ENCODE measurements at regions not wholly inside any gene's neighbourhood (a gene's known extent, or its start where the extent isn't known, plus 50 kb on each side); places are given as distances from the start of the nearest gene placed in this dataset.

DNA sequence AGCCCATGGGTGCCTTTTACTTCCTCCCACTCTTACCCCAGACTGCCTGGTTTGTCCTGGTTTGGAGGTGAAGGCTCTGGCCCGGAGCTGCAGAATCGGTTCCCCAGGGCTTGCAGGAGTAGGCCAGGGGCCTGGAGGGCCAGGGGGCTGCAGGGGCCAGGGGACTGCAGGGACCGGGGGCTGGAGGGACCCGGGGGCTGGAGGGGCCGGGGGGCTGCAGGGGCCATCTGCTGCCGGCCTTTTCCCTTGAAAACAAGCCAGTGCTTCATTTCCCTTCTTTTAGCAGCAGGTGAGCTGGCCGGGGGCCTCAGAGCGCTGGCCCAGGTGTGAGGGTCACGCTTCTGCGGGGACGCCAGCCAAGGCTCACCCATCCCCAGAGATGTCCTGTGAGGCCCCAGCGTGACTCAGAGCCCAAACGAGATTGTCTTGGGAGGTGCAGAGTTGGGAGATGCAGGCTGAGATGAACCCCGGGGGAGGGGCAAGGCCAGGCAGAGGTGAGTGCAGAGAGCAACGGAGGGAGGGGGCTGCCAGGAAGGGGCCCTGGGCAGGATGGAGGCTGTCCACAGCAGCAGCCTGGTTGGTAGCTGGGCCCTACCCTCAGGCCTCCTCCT, 154.9 kb downstream of the KIF26A start:
- no peaks in the 10 kb centered on the region for H4K20me1 ChIP-seq (ENCODE audit: insufficient read depth, poor library complexity, severe bottlenecking)
- H3K9me2 ChIP-seq (replicated peaks; ENCODE audit: insufficient read depth) = no peaks in the 10 kb centered on the region
- H2AFZ ChIP-seq = no peak overlapping the region
- no peak for DNase-seq (ENCODE audit: low spot score)
- no peaks in the 10 kb centered on the region for H3K79me2 ChIP-seq
- H3K27ac ChIP-seq = no peak overlapping the region
- no peak for TF ChIP-seq EZH2phosphoT487 (IDR thresholded peaks at IDR 0.05; ENCODE audit: low read depth, severe bottlenecking, unreplicated experiment)
- TF ChIP-seq CTCF (IDR thresholded peaks at IDR 0.05; ENCODE audit: poor library complexity) = no peak
- no peak for TF ChIP-seq EZH2 (IDR thresholded peaks at IDR 0.05; ENCODE audit: borderline replicate concordance)
- no peaks in the 10 kb centered on the region for H3K36me3 ChIP-seq (replicated peaks; ENCODE audit: insufficient read depth, low read depth)
- H3K27me3 ChIP-seq = no peaks in the 10 kb centered on the region
- H3K9me3 ChIP-seq (ENCODE audit: low read depth) = no peaks in the 10 kb centered on the region
- no peak overlapping the region for H3K4me2 ChIP-seq
- H3K4me3 ChIP-seq = no peak overlapping the region
- WGBS (ENCODE audit: low lambda C conversion rate, missing lambda C conversion rate) = 68% methylated on average over 15 of the region's 15 CpGs
- peaks cover 8% of the 10 kb centered on the region for H3K4me1 ChIP-seq (ENCODE audit: insufficient read depth)

GRCh38 chr14:104293851-104294627, 155.7 kb downstream of the KIF26A start:
- Histone ChIP-seq H3K9me3 (ENCODE audit: low read depth) (no peaks in the 10 kb centered on the region), H3K79me2 (no peaks in the 10 kb centered on the region), H3K27me3 (no peaks in the 10 kb centered on the region), H3K27ac (no peak overlapping the region), H2AFZ (no peak overlapping the region), H3K4me3 (no peak overlapping the region), H3K4me1 (ENCODE audit: insufficient read depth) (peaks cover 8% of the 10 kb centered on the region), H3K9me2 (replicated peaks; ENCODE audit: insufficient read depth) (no peaks in the 10 kb centered on the region), H4K20me1 (ENCODE audit: insufficient read depth, poor library complexity, severe bottlenecking) (no peaks in the 10 kb centered on the region), H3K36me3 (replicated peaks; ENCODE audit: insufficient read depth, low read depth) (no peaks in the 10 kb centered on the region), H3K4me2 (no peak overlapping the region)
- TF ChIP-seq EZH2phosphoT487 (IDR thresholded peaks at IDR 0.05; ENCODE audit: low read depth, severe bottlenecking, unreplicated experiment) (no peak), CTCF (IDR thresholded peaks at IDR 0.05; ENCODE audit: poor library complexity) (peak; percentile 30)
- DNase-seq (ENCODE audit: low spot score) = no peak
- WGBS (ENCODE audit: low lambda C conversion rate, missing lambda C conversion rate) = 76% methylated on average over 18 of the region's 18 CpGs

DNA sequence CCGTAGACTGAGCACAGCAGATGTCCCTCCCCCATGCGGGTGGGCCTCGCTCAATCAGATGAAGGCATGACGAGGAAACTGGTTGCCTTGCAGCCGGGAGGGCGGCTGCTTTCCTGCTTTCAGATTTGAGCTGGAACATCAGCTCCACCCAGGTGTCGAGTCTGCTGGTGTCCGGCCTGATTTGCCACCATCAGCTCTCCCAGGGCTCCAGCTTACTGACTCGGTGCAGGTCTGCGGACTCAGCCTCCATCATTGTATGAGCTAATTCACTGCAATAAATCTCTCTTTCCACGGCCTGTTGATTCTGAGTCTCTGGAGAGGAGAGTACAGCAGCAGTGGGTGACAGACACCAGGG, 156.2 kb downstream of the KIF26A start:
- no peaks in the 10 kb centered on the region for H3K9me2 ChIP-seq (replicated peaks; ENCODE audit: insufficient read depth)
- no peak for DNase-seq (ENCODE audit: low spot score)
- WGBS (ENCODE audit: low lambda C conversion rate, missing lambda C conversion rate) = 85% methylated on average over 11 of the region's 11 CpGs
- H3K4me3 ChIP-seq = no peak overlapping the region
- H2AFZ ChIP-seq = no peak overlapping the region
- H4K20me1 ChIP-seq (ENCODE audit: insufficient read depth, poor library complexity, severe bottlenecking) = no peaks in the 10 kb centered on the region
- H3K27me3 ChIP-seq = no peaks in the 10 kb centered on the region
- H3K4me1 ChIP-seq (ENCODE audit: insufficient read depth) = peaks cover 8% of the 10 kb centered on the region
- no peak overlapping the region for H3K4me2 ChIP-seq
- TF ChIP-seq EZH2phosphoT487 (IDR thresholded peaks at IDR 0.05; ENCODE audit: low read depth, severe bottlenecking, unreplicated experiment) (no peak), EZH2 (IDR thresholded peaks at IDR 0.05; ENCODE audit: borderline replicate concordance) (no peak), CTCF (IDR thresholded peaks at IDR 0.05; ENCODE audit: poor library complexity) (no peak)
- H3K36me3 ChIP-seq (replicated peaks; ENCODE audit: insufficient read depth, low read depth) = no peaks in the 10 kb centered on the region
- no peaks in the 10 kb centered on the region for H3K79me2 ChIP-seq
- no peaks in the 10 kb centered on the region for H3K9me3 ChIP-seq (ENCODE audit: low read depth)
- H3K27ac ChIP-seq = no peak overlapping the region
